ENCODE measurements at regions not wholly inside any gene's neighbourhood (a gene's known extent, or its start where the extent isn't known, plus 50 kb on each side); places are given as distances from the start of the nearest gene placed in this dataset.

- Histone ChIP-seq H3K4ac (ENCODE audit: low read length) (no peak overlapping the region), H3K4me2 (ENCODE audit: insufficient read depth, low read length, poor library complexity, severe bottlenecking) (no peak overlapping the region), H3K27me3 (ENCODE audit: control insufficient read depth in 3 of 3, insufficient read depth in 3 of 3, low read depth in 1 of 3, low read length in 3 of 3) (no peaks in the 10 kb centered on the region), H2AFZ (ENCODE audit: low read length) (no peak overlapping the region), H3K18ac (ENCODE audit: low read length) (no peak overlapping the region), H2BK12ac (ENCODE audit: low read length) (no peak overlapping the region), H2AK5ac (ENCODE audit: low read depth, low read length) (no peak overlapping the region), H3K4me1 (ENCODE audit: control insufficient read depth in 2 of 2, insufficient read depth in 1 of 2, low read depth in 1 of 2, low read length in 2 of 2) (peaks cover 2% of the 10 kb centered on the region in 2 donors), H2BK5ac (ENCODE audit: low read length) (no peak overlapping the region), H4K8ac (ENCODE audit: low read depth, low read length) (no peak overlapping the region), H4K91ac (ENCODE audit: low read depth, low read length, poor library complexity) (no peak overlapping the region), H3K9me3 (replicated peaks in 1 of 2; ENCODE audit: control insufficient read depth in 2 of 2, insufficient read depth in 1 of 2, low read depth in 1 of 2, low read length in 2 of 2) (no peaks in the 10 kb centered on the region), H3K79me1 (ENCODE audit: low read depth, low read length) (no peaks in the 10 kb centered on the region), H3K36me3 (replicated peaks in 1 of 2; ENCODE audit: control insufficient read depth in 2 of 2, insufficient read depth in 2 of 2, low read length in 2 of 2) (no peaks in the 10 kb centered on the region), H3K27ac (replicated peaks; ENCODE audit: low read length) (no peak overlapping the region), H2BK15ac (ENCODE audit: low read length) (no peak overlapping the region), H2BK120ac (ENCODE audit: low read depth, low read length) (no peak overlapping the region), H3K9ac (ENCODE audit: low read depth, low read length, poor library complexity) (no peak overlapping the region), H3K14ac (ENCODE audit: low read length) (no peak overlapping the region), H3K23ac (ENCODE audit: low read depth, low read length, poor library complexity) (no peak overlapping the region), H3K4me3 (ENCODE audit: low read length in 2 of 2) (no peak overlapping the region)
- DNase-seq (ENCODE audit: low spot score), result no peak
- no CpG with 5 or more reads among the region's 5 CpGs for WGBS, 2 donors (ENCODE audit: extremely low coverage in 2 of 2, insufficient read length in 2 of 2, insufficient replicate concordance in 1 of 2)
Observed at GRCh38 chr7:84507529-84507928, 312.9 kb upstream of the SEMA3A start.

- Histone ChIP-seq H3K27ac (replicated peaks; ENCODE audit: low read length) (no peak overlapping the region), H4K91ac (ENCODE audit: low read depth, low read length, poor library complexity) (no peak overlapping the region), H3K4me1 (ENCODE audit: control insufficient read depth in 2 of 2, insufficient read depth in 1 of 2, low read depth in 1 of 2, low read length in 2 of 2) (peaks cover 2% of the 10 kb centered on the region in 2 donors), H3K36me3 (replicated peaks in 1 of 2; ENCODE audit: control insufficient read depth in 2 of 2, insufficient read depth in 2 of 2, low read length in 2 of 2) (no peaks in the 10 kb centered on the region), H2BK120ac (ENCODE audit: low read depth, low read length) (no peak overlapping the region), H3K4me3 (ENCODE audit: low read length in 2 of 2) (no peak overlapping the region), H4K8ac (ENCODE audit: low read depth, low read length) (no peak overlapping the region), H3K79me1 (ENCODE audit: low read depth, low read length) (no peaks in the 10 kb centered on the region), H3K4me2 (ENCODE audit: insufficient read depth, low read length, poor library complexity, severe bottlenecking) (no peak overlapping the region), H2BK5ac (ENCODE audit: low read length) (no peak overlapping the region), H3K14ac (ENCODE audit: low read length) (no peak overlapping the region), H2AFZ (ENCODE audit: low read length) (no peak overlapping the region), H2BK12ac (ENCODE audit: low read length) (no peak overlapping the region), H2BK15ac (ENCODE audit: low read length) (no peak overlapping the region), H3K18ac (ENCODE audit: low read length) (no peak overlapping the region), H3K27me3 (ENCODE audit: control insufficient read depth in 3 of 3, insufficient read depth in 3 of 3, low read depth in 1 of 3, low read length in 3 of 3) (no peaks in the 10 kb centered on the region), H3K4ac (ENCODE audit: low read length) (no peak overlapping the region), H3K9me3 (replicated peaks in 1 of 2; ENCODE audit: control insufficient read depth in 2 of 2, insufficient read depth in 1 of 2, low read depth in 1 of 2, low read length in 2 of 2) (no peaks in the 10 kb centered on the region), H3K23ac (ENCODE audit: low read depth, low read length, poor library complexity) (no peak overlapping the region), H2AK5ac (ENCODE audit: low read depth, low read length) (no peak overlapping the region), H3K9ac (ENCODE audit: low read depth, low read length, poor library complexity) (no peak overlapping the region)
- DNase-seq (ENCODE audit: low spot score), result no peak
- no CpG with 5 or more reads among the region's 1 CpG for WGBS, 2 donors (ENCODE audit: extremely low coverage in 2 of 2, insufficient read length in 2 of 2, insufficient replicate concordance in 1 of 2)
Observed at GRCh38 chr7:84506151-84506550, 311.6 kb upstream of the SEMA3A start.

DNA sequence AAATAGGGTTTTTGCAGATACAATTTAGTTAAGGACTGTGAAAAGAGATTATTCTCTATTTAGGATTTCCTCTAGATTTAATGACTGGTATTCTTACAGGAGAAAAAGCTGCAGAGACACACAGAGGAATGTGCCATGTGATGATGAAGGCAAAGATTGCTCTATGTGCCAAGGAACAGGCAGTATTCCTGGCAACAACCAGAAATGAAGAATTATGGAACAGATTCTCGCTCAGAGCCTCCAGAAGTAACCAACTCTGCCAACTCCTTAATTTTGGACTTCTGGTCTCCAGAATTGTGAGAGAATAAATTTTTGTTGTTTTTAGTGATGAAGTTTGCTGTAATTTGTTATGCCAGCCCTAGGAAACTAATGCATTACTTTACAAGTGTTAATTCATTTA is 307.6 kb upstream of the SEMA3A start:
- Histone ChIP-seq H4K8ac (ENCODE audit: low read depth, low read length) (no peak overlapping the region), H3K14ac (ENCODE audit: low read length) (no peak overlapping the region), H2BK5ac (ENCODE audit: low read length) (no peak overlapping the region), H3K79me1 (ENCODE audit: low read depth, low read length) (no peaks in the 10 kb centered on the region), H3K27ac (replicated peaks; ENCODE audit: low read length) (no peak overlapping the region), H3K18ac (ENCODE audit: low read length) (no peak overlapping the region), H3K23ac (ENCODE audit: low read depth, low read length, poor library complexity) (no peak overlapping the region), H3K4me1 (ENCODE audit: control insufficient read depth in 2 of 2, insufficient read depth in 1 of 2, low read depth in 1 of 2, low read length in 2 of 2) (peaks cover 0 to 2% of the 10 kb centered on the region in 2 donors), H3K9ac (ENCODE audit: low read depth, low read length, poor library complexity) (no peak overlapping the region), H2BK15ac (ENCODE audit: low read length) (no peak overlapping the region), H2BK12ac (ENCODE audit: low read length) (no peak overlapping the region), H3K36me3 (replicated peaks in 1 of 2; ENCODE audit: control insufficient read depth in 2 of 2, insufficient read depth in 2 of 2, low read length in 2 of 2) (no peaks in the 10 kb centered on the region), H2AK5ac (ENCODE audit: low read depth, low read length) (no peak overlapping the region), H3K4me2 (ENCODE audit: insufficient read depth, low read length, poor library complexity, severe bottlenecking) (no peak overlapping the region), H4K91ac (ENCODE audit: low read depth, low read length, poor library complexity) (no peak overlapping the region), H3K4me3 (ENCODE audit: low read length in 2 of 2) (no peak overlapping the region), H3K4ac (ENCODE audit: low read length) (no peak overlapping the region), H2BK120ac (ENCODE audit: low read depth, low read length) (no peak overlapping the region), H3K9me3 (replicated peaks in 1 of 2; ENCODE audit: control insufficient read depth in 2 of 2, insufficient read depth in 1 of 2, low read depth in 1 of 2, low read length in 2 of 2) (no peaks in the 10 kb centered on the region), H2AFZ (ENCODE audit: low read length) (no peak overlapping the region), H3K27me3 (ENCODE audit: control insufficient read depth in 3 of 3, insufficient read depth in 3 of 3, low read depth in 1 of 3, low read length in 3 of 3) (no peaks in the 10 kb centered on the region)
- DNase-seq (ENCODE audit: low spot score), result no peak
- no CpG with 5 or more reads among the region's 1 CpG for WGBS, 2 donors (ENCODE audit: extremely low coverage in 2 of 2, insufficient read length in 2 of 2, insufficient replicate concordance in 1 of 2)

DNA sequence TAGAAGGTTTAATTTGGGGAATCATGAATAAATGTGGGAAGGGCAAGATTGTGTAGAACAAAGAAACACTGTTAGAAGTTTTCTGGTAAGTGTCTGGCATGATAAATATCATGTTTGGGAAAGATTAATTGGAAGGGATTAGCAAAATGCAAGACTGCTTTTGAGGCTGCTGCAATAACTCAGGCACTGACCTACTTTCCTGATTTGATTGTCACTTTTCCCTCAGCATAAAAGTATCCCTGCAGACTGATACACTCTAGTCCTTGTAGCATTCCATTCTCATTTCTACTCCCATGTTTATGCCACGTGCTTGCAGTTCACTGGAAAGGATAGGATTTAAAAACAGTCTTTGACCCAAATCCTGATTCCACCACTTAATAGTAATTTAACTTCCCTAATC is 303.3 kb upstream of the SEMA3A start:
- H3K27me3 ChIP-seq (ENCODE audit: control insufficient read depth in 3 of 3, insufficient read depth in 3 of 3, low read depth in 1 of 3, low read length in 3 of 3), result no peaks in the 10 kb centered on the region
- no peak overlapping the region for H3K9ac ChIP-seq (ENCODE audit: low read depth, low read length, poor library complexity)
- no peak overlapping the region for H3K23ac ChIP-seq (ENCODE audit: low read depth, low read length, poor library complexity)
- no peak overlapping the region for H3K27ac ChIP-seq (replicated peaks; ENCODE audit: low read length)
- H2AK5ac ChIP-seq (ENCODE audit: low read depth, low read length), result no peak overlapping the region
- H2BK12ac ChIP-seq (ENCODE audit: low read length), result no peak overlapping the region
- H4K91ac ChIP-seq (ENCODE audit: low read depth, low read length, poor library complexity), result no peak overlapping the region
- no peak overlapping the region for H2AFZ ChIP-seq (ENCODE audit: low read length)
- no peak overlapping the region for H3K14ac ChIP-seq (ENCODE audit: low read length)
- WGBS, 2 donors (ENCODE audit: extremely low coverage in 2 of 2, insufficient read length in 2 of 2, insufficient replicate concordance in 1 of 2), result no CpG with 5 or more reads among the region's 1 CpG
- no peak overlapping the region for H3K4ac ChIP-seq (ENCODE audit: low read length)
- no peak overlapping the region for H3K4me3 ChIP-seq (ENCODE audit: low read length in 2 of 2)
- H2BK5ac ChIP-seq (ENCODE audit: low read length), result no peak overlapping the region
- no peak overlapping the region for H3K4me2 ChIP-seq (ENCODE audit: insufficient read depth, low read length, poor library complexity, severe bottlenecking)
- H2BK15ac ChIP-seq (ENCODE audit: low read length), result no peak overlapping the region
- no peak overlapping the region for H3K18ac ChIP-seq (ENCODE audit: low read length)
- no peaks in the 10 kb centered on the region for H3K9me3 ChIP-seq (replicated peaks in 1 of 2; ENCODE audit: control insufficient read depth in 2 of 2, insufficient read depth in 1 of 2, low read depth in 1 of 2, low read length in 2 of 2)
- H4K8ac ChIP-seq (ENCODE audit: low read depth, low read length), result no peak overlapping the region
- H3K79me1 ChIP-seq (ENCODE audit: low read depth, low read length), result no peaks in the 10 kb centered on the region
- H3K36me3 ChIP-seq (replicated peaks in 1 of 2; ENCODE audit: control insufficient read depth in 2 of 2, insufficient read depth in 2 of 2, low read length in 2 of 2), result no peaks in the 10 kb centered on the region
- peaks cover 0 to 2% of the 10 kb centered on the region in 2 donors for H3K4me1 ChIP-seq (ENCODE audit: control insufficient read depth in 2 of 2, insufficient read depth in 1 of 2, low read depth in 1 of 2, low read length in 2 of 2)
- DNase-seq (ENCODE audit: low spot score), result no peak
- no peak overlapping the region for H2BK120ac ChIP-seq (ENCODE audit: low read depth, low read length)

Measured in neuronal stem cell (in vitro differentiated cells).